ENCODE measurements at regions not wholly inside any gene's neighbourhood (a gene's known extent, or its start where the extent isn't known, plus 50 kb on each side); places are given as distances from the start of the nearest gene placed in this dataset.

DNA sequence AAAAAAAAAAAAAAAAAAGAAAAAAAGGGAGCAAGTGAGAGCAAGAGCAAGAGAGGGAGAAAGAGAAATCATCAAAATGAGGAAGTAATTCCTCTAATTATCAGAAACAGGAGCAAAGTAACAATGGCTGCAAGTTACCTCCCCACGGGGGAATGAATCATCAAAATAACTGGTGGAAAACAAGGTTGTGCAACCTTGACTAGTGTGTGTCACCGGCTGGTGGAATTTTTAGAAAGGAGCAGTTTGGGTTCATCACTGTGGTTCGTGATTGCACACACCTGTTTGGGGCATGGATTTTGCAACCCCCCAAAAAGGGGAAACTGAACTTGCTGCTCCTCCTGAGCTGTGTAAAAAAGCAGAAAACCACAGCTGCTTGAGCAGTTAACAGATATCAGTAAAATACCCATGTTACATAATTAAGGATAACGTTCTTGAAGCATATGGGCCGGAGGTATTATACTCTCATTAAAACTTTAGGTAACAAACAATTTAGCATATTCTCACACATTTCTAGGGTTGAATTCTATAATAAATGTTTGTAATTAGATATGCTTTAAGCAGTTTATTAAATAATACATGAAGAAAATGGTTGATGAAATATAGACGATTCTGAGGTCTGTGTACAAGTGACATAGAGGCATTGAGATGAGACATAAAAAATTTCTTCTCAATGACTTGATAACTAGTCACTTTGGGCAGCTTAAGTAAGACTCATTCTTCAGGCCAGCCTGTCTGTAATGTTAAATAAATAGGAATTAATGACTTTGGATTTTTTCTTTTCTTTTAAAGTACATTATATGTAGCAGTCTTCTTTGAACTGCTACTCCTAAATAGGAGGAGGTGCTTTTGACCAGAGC, 184.2 kb upstream of the ZEB2 start:
- Histone ChIP-seq H3K27me3 (ENCODE audit: insufficient read depth, low read length) (no peaks in the 10 kb centered on the region), H3K9ac (ENCODE audit: low read length) (no peak overlapping the region), H2AFZ (ENCODE audit: low read depth, low read length, poor library complexity, severe bottlenecking) (peak overlapping the region; percentile 19), H3K4me2 (ENCODE audit: low read length) (no peak overlapping the region), H3K9me2 (ENCODE audit: insufficient read depth) (no peaks in the 10 kb centered on the region), H3K9me3 (ENCODE audit: control insufficient read depth in 1 of 2, insufficient read depth in 1 of 2, low read depth in 1 of 2, low read length in 2 of 2) (no peaks in the 10 kb centered on the region), H4K20me1 (ENCODE audit: insufficient read depth) (no peaks in the 10 kb centered on the region), H3K27ac (ENCODE audit: low read depth, low read length) (no peak overlapping the region), H3K4me3 (replicated peaks in 1 of 2; ENCODE audit: low read depth in 1 of 2, low read length in 2 of 2) (no peak overlapping the region), H3K79me2 (ENCODE audit: insufficient read depth, low read length) (no peaks in the 10 kb centered on the region), H3K4me1 (ENCODE audit: control insufficient read depth in 1 of 2, insufficient read depth in 2 of 2, low read length in 2 of 2) (peaks cover 0 to 6% of the 10 kb centered on the region in 2 experiments; a peak in 2 of 4 replicates), H3K36me3 (ENCODE audit: control insufficient read depth in 1 of 2, insufficient read depth in 2 of 2, low read length in 2 of 2) (no peaks in the 10 kb centered on the region)
- TF ChIP-seq SRF (IDR thresholded peaks at IDR 0.05; ENCODE audit: low read depth) (no peak), CEBPB (IDR thresholded peaks at IDR 0.05; ENCODE audit: low read depth) (peak; percentile 85), FOSL1 (IDR thresholded peaks at IDR 0.05; ENCODE audit: low read depth) (peak; percentile 22; the same call in 1 of the 2 replicates)
- DNase-seq (ENCODE audit: low read depth, low spot score): peak; percentile 3
- no peak for ATAC-seq
- intact Hi-C loops (cut with micrococcal nuclease): no loop called here
- POLR2A ChIA-PET: no interaction called here
- CTCF ChIA-PET: no interaction called here
- RAD21 ChIA-PET (ENCODE audit: low non-redundant PET in 1 of 2, low total read pairs in 2 of 2, uncharacterized antibody in 2 of 2, unreplicated experiment in 2 of 2): no interaction called here
- no TSS peak for BruUV-seq (replicated peaks)

DNA sequence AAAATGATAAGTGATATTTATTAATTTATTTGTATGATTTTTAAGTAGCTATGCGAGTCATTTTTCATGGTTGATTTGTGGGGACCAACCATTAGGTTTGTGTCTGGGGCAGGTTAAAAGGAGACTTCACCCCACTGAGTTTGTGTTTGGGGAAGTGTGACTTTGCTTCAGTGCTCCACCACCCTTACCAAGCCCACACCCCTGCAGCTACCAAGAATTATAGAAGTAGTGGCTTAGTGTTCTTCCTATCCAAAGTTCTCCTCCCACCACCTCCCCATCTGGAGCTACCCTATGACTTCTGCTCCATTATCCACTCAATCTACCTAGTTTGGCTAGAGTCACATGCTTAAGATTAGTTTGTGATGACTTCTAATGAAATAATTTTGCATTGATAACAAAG, 182.1 kb upstream of the ZEB2 start:
- Histone ChIP-seq H3K27ac (ENCODE audit: low read depth, low read length) (no peak overlapping the region), H3K79me2 (ENCODE audit: insufficient read depth, low read length) (no peaks in the 10 kb centered on the region), H3K36me3 (ENCODE audit: control insufficient read depth in 1 of 2, insufficient read depth in 2 of 2, low read length in 2 of 2) (no peaks in the 10 kb centered on the region), H3K9me2 (ENCODE audit: insufficient read depth) (no peaks in the 10 kb centered on the region), H4K20me1 (ENCODE audit: insufficient read depth) (no peaks in the 10 kb centered on the region), H3K4me3 (replicated peaks in 1 of 2; ENCODE audit: low read depth in 1 of 2, low read length in 2 of 2) (no peak overlapping the region), H3K9me3 (ENCODE audit: control insufficient read depth in 1 of 2, insufficient read depth in 1 of 2, low read depth in 1 of 2, low read length in 2 of 2) (no peaks in the 10 kb centered on the region), H3K27me3 (ENCODE audit: insufficient read depth, low read length) (no peaks in the 10 kb centered on the region), H3K9ac (ENCODE audit: low read length) (no peak overlapping the region), H3K4me1 (ENCODE audit: control insufficient read depth in 1 of 2, insufficient read depth in 2 of 2, low read length in 2 of 2) (peaks cover 0 to 6% of the 10 kb centered on the region in 2 experiments; a peak in 2 of 4 replicates), H2AFZ (ENCODE audit: low read depth, low read length, poor library complexity, severe bottlenecking) (no peak overlapping the region), H3K4me2 (ENCODE audit: low read length) (no peak overlapping the region)
- ChIA-PET RAD21 (ENCODE audit: low non-redundant PET in 1 of 2, low total read pairs in 2 of 2, uncharacterized antibody in 2 of 2, unreplicated experiment in 2 of 2) (no interaction called here), POLR2A (no interaction called here), CTCF (no interaction called here)
- ATAC-seq (no peak), DNase-seq (ENCODE audit: low read depth, low spot score) (no peak)
- intact Hi-C loops (cut with micrococcal nuclease): no loop called here
- TF ChIP-seq POLR2A (IDR thresholded peaks at IDR 0.05; ENCODE audit: borderline replicate concordance, extremely low read depth, insufficient read depth, insufficient read length) (no peak), MAX (IDR thresholded peaks at IDR 0.05) (no peak)
- no TSS peak for BruUV-seq (replicated peaks)
